PFSK-1 (cell line): ENCODE measurements at regions not wholly inside any gene's neighbourhood (a gene's known extent, or its start where the extent isn't known, plus 50 kb on each side); places are given as distances from the start of the nearest gene placed in this dataset.

Experiments
- FOXP2 ChIP-seq: optimal IDR thresholded peaks from 2 replicates; pipeline ENCODE3; 2011; ENCODE audit warnings: borderline replicate concordance, control low read depth, inconsistent platforms; ENCODE audit not compliant: insufficient read depth; ENCODE audit errors: extremely low read length, extremely low read depth
- REST ChIP-seq, 2 experiments: IDR thresholded peaks; 2 replicates each; pipeline versions ENCODE4 v1.6.1 to v1.8.0; 2011 to 2012; ENCODE audit warnings: low read depth in 2 of 2, low read length in 2 of 2, control low read depth in 1 of 2, inconsistent platforms in 1 of 2, mild to moderate bottlenecking in 1 of 2, moderate library complexity in 1 of 2; ENCODE audit not compliant: insufficient read depth in 1 of 2
- TAF1 ChIP-seq: IDR thresholded peaks from 2 replicates; pipeline ENCODE4 v1.6.1; 2012; ENCODE audit warnings: low read length, control low read depth, borderline replicate concordance; ENCODE audit not compliant: insufficient read depth

GRCh38 chr6:148128014-148128730 is 214.5 kb upstream of the SASH1 start:
- TF ChIP-seq TAF1 (no peak), FOXP2 (no peak), REST (IDR thresholded peaks at IDR 0.05; ENCODE audit: insufficient read depth in 1 of 2, low read depth in 2 of 2, low read length in 2 of 2) (no peak)
